Tibial nerve (tissue), 4 donors: ENCODE measurements at regions not wholly inside any gene's neighbourhood (a gene's known extent, or its start where the extent isn't known, plus 50 kb on each side); places are given as distances from the start of the nearest gene placed in this dataset.

ENCODE experiments used
- DNase-seq, 2 donors: peaks; one replicate each; pipeline ENCODE4 v3.0.0-alpha.2; 2019; ENCODE audit warnings: low spot score in 2 of 2
- H3K27ac ChIP-seq, 4 donors: fragments of 200-600 bp; sonication (generic) in 3 of 4; one replicate each; pipeline ENCODE4 v1.5.1; 2017 to 2019; ENCODE audit warnings: mild to moderate bottlenecking in 1 of 4
- H3K27me3 ChIP-seq, 2 donors: fragments of 200-600 bp; sonication (generic) in 1 of 2; one replicate each; pipeline versions ENCODE4 v1.5.1 to v1.6.0; 2017 to 2019
- H3K36me3 ChIP-seq, 3 donors: fragments of 200-600 bp; sonication (generic); one replicate each; pipeline ENCODE4 v1.5.1; 2018 to 2019
- H3K4me1 ChIP-seq, 4 donors: fragments of 200-600 bp; sonication (generic) in 3 of 4; one replicate each; pipeline ENCODE4 v1.5.1; 2017 to 2019
- H3K4me3 ChIP-seq, 4 donors: fragments of 200-600 bp; sonication (generic) in 3 of 4; one replicate each; pipeline ENCODE4 v1.5.1; 2017 to 2019; ENCODE audit warnings: mild to moderate bottlenecking in 1 of 4, moderate library complexity in 1 of 4
- H3K9me3 ChIP-seq, 4 donors: fragments of 200-600 bp; sonication (generic) in 3 of 4; one replicate each; pipeline ENCODE4 v1.5.1; 2017 to 2019
- CTCF ChIP-seq, 5 experiments: fragments of 200-600 bp in 3 of 5; fragments of 450-650 bp in 2 of 5; sonication (generic) in 3 of 5; IDR thresholded peaks; one replicate each; pipeline ENCODE4 v1.5.1; 2016 to 2019; ENCODE audit warnings: antibody characterized with exemption in 5 of 5, mild to moderate bottlenecking in 3 of 5, moderate library complexity in 2 of 5
- EP300 ChIP-seq, 2 donors: sonication (generic); formaldehyde crosslinking; IDR thresholded peaks; one replicate each; pipeline ENCODE4 v1.6.1; 2017; ENCODE audit warnings: antibody characterized with exemption in 2 of 2, mild to moderate bottlenecking in 1 of 2
- POLR2A ChIP-seq, 2 donors: fragments of 450-650 bp; IDR thresholded peaks; one replicate each; pipeline ENCODE4 v1.6.1; 2017; ENCODE audit warnings: antibody characterized with exemption in 2 of 2, mild to moderate bottlenecking in 2 of 2, moderate library complexity in 2 of 2
- WGBS, 2 donors: methylation state at CpG; one replicate each; pipeline ENCODE4 v1.1.5; 2018; 5-methylcytosine and 5-hydroxymethylcytosine counted together

- Histone ChIP-seq H3K4me3 (no peak overlapping the region), H3K27me3 (no peaks in the 10 kb centered on the region), H3K27ac (no peak overlapping the region), H3K4me1 (no peaks in the 10 kb centered on the region), H3K36me3 (no peaks in the 10 kb centered on the region), H3K9me3 (no peaks in the 10 kb centered on the region)
- no peak for DNase-seq
- no peak for TF ChIP-seq CTCF (IDR thresholded peaks at IDR 0.05)
- TF ChIP-seq EP300 (IDR thresholded peaks at IDR 0.05): no peak
- TF ChIP-seq POLR2A (IDR thresholded peaks at IDR 0.05): no peak
Observed at GRCh38 chrX:138914767-138915166, 203.2 kb upstream of the FGF13 start.

GRCh38 chrX:138908577-138908976 is 197.1 kb upstream of the FGF13 start:
- Histone ChIP-seq H3K27ac (no peak overlapping the region), H3K4me3 (no peak overlapping the region), H3K27me3 (no peaks in the 10 kb centered on the region), H3K4me1 (no peaks in the 10 kb centered on the region), H3K9me3 (no peaks in the 10 kb centered on the region), H3K36me3 (no peaks in the 10 kb centered on the region)
- no peak for DNase-seq
- no peak for TF ChIP-seq EP300 (IDR thresholded peaks at IDR 0.05)
- TF ChIP-seq CTCF (IDR thresholded peaks at IDR 0.05): no peak
- no peak for TF ChIP-seq POLR2A (IDR thresholded peaks at IDR 0.05)
- 94 to 100% methylated on average over 2 of the region's 2 CpGs for WGBS, 2 donors

GRCh38 chrX:138897621-138898492 is 186.3 kb upstream of the FGF13 start:
- no peaks in the 10 kb centered on the region for H3K36me3 ChIP-seq
- H3K9me3 ChIP-seq: no peaks in the 10 kb centered on the region
- no peak for DNase-seq
- 52 to 65% methylated on average over 4 to 6 of the region's 6 CpGs for WGBS, 2 donors
- H3K27me3 ChIP-seq: peaks cover 0 to 5% of the 10 kb centered on the region in 2 donors
- H3K4me3 ChIP-seq: no peak overlapping the region
- no peak for TF ChIP-seq POLR2A (IDR thresholded peaks at IDR 0.05)
- no peak for TF ChIP-seq EP300 (IDR thresholded peaks at IDR 0.05)
- no peak for TF ChIP-seq CTCF (IDR thresholded peaks at IDR 0.05)
- no peaks in the 10 kb centered on the region for H3K4me1 ChIP-seq
- no peak overlapping the region for H3K27ac ChIP-seq

- Histone ChIP-seq H3K9me3 (no peaks in the 10 kb centered on the region), H3K27me3 (no peaks in the 10 kb centered on the region), H3K36me3 (no peaks in the 10 kb centered on the region), H3K27ac (no peak overlapping the region), H3K4me3 (no peak overlapping the region), H3K4me1 (no peaks in the 10 kb centered on the region)
- TF ChIP-seq CTCF (IDR thresholded peaks at IDR 0.05): no peak
- no peak for TF ChIP-seq EP300 (IDR thresholded peaks at IDR 0.05)
- no peak for TF ChIP-seq POLR2A (IDR thresholded peaks at IDR 0.05)
- DNase-seq: no peak
Observed at GRCh38 chrX:138890491-138890890, 179.0 kb upstream of the FGF13 start.

- Histone ChIP-seq H3K27ac (no peak overlapping the region), H3K4me3 (no peak overlapping the region), H3K9me3 (no peaks in the 10 kb centered on the region), H3K36me3 (no peaks in the 10 kb centered on the region), H3K27me3 (no peaks in the 10 kb centered on the region), H3K4me1 (no peaks in the 10 kb centered on the region)
- TF ChIP-seq POLR2A (IDR thresholded peaks at IDR 0.05) (no peak), EP300 (IDR thresholded peaks at IDR 0.05) (no peak), CTCF (IDR thresholded peaks at IDR 0.05) (no peak)
- DNase-seq: no peak
Observed at GRCh38 chrX:138889149-138889548, 177.6 kb upstream of the FGF13 start.
